Common myeloid progenitor, CD34-positive (primary cell): ENCODE measurements at regions not wholly inside any gene's neighbourhood (a gene's known extent, or its start where the extent isn't known, plus 50 kb on each side); places are given as distances from the start of the nearest gene placed in this dataset.

Experiments
- CTCF ChIA-PET: fragments of 350-600 bp; sonication (Branson Sonifier 250); formaldehyde crosslinking; loops from one replicate; lab custom pipeline; 2021; ENCODE audit warnings: antibody characterized with exemption; lab: Charles Lee
- POLR2A ChIA-PET: fragments of 350-600 bp; sonication (Branson Sonifier 250); formaldehyde crosslinking; loops from one replicate; lab custom pipeline; 2021; ENCODE audit warnings: antibody characterized with exemption; lab: Charles Lee
- DNase-seq, 3 donors: peaks; one replicate each; pipeline versions ENCODE4 v3.0.0 to v3.0.0-alpha.2; 2013
- H3K27ac ChIP-seq, 2 experiments: 1 replicate in 1 of 2; 2 replicates in 1 of 2; pipeline ENCODE4 v1.7.0; 2013; ENCODE audit warnings: inconsistent platforms in 2 of 2, low read length in 2 of 2, mild to moderate bottlenecking in 2 of 2, low read depth in 1 of 2, moderate library complexity in 1 of 2; ENCODE audit not compliant: severe bottlenecking in 2 of 2, insufficient read depth in 1 of 2, poor library complexity in 1 of 2
- H3K27me3 ChIP-seq, 5 experiments: replicated peaks in 2 of 5; 1 replicate in 3 of 5; 2 replicates in 2 of 5; pipeline versions ENCODE4 v1.6.1 to v1.7.0; 2013; ENCODE audit warnings: low read length in 4 of 5, mild to moderate bottlenecking in 2 of 5, moderate library complexity in 2 of 5, inconsistent platforms in 1 of 5; ENCODE audit not compliant: insufficient read depth in 5 of 5, control insufficient read depth in 4 of 5
- H3K36me3 ChIP-seq, 4 experiments: 1 replicate in 2 of 4; 2 replicates in 2 of 4; pipeline versions ENCODE4 v1.6.1 to v1.7.0; 2013; ENCODE audit warnings: low read length in 3 of 4, control low read depth in 1 of 4, mild to moderate bottlenecking in 1 of 4; ENCODE audit not compliant: control insufficient read depth in 4 of 4, insufficient read depth in 4 of 4
- H3K4me1 ChIP-seq, 4 experiments: 1 replicate in 3 of 4; 2 replicates in 1 of 4; pipeline versions ENCODE4 v1.6.1 to v1.7.1; 2013; ENCODE audit warnings: low read length in 3 of 4, mild to moderate bottlenecking in 3 of 4, control low read depth in 1 of 4, inconsistent platforms in 1 of 4, moderate library complexity in 1 of 4; ENCODE audit not compliant: control insufficient read depth in 4 of 4, insufficient read depth in 4 of 4; ENCODE audit errors: control extremely low read depth in 1 of 4
- H3K4me3 ChIP-seq, 7 experiments: 1 replicate in 4 of 7; 2 replicates in 3 of 7; pipeline versions ENCODE4 v1.5.1 to v1.7.0; 2013; ENCODE audit warnings: mild to moderate bottlenecking in 7 of 7, low read length in 6 of 7, moderate library complexity in 6 of 7, inconsistent platforms in 2 of 7, low read depth in 2 of 7, control low read depth in 1 of 7; ENCODE audit not compliant: insufficient read depth in 4 of 7, control insufficient read depth in 1 of 7; ENCODE audit errors: extremely low read depth in 1 of 7
- H3K9me3 ChIP-seq, 5 experiments: 1 replicate in 4 of 5; 2 replicates in 1 of 5; pipeline versions ENCODE4 v1.6.1 to v1.7.1; 2013; ENCODE audit warnings: low read length in 4 of 5, mild to moderate bottlenecking in 2 of 5, inconsistent platforms in 1 of 5, low read depth in 1 of 5, moderate library complexity in 1 of 5; ENCODE audit not compliant: control insufficient read depth in 4 of 5, insufficient read depth in 2 of 5; ENCODE audit errors: control extremely low read depth in 1 of 5
- WGBS: methylation state at CpG from one replicate; pipeline ENCODE4 v1.1.5; 2013; ENCODE audit not compliant: insufficient coverage; 5-methylcytosine and 5-hydroxymethylcytosine counted together

DNA sequence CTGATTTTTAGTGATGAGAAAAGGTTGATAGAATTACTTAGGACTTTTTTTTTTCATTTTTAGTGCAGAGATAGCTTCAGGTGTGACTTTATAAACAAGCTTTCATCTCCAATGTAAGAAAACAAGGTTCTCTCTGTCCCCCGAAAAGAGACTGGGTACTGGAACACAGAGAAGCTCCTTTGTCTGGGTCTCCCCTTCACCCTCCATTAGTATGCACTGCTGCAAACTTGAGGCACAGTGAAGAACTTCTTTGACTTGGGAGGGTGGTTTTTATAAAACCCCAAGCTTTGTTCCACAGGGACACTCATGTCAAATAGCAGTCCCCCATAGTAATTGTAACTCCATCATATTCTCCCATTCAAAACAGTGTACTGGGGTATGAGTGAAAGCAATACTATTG is 93.5 kb upstream of the SOX2 start:
- POLR2A ChIA-PET: no interaction called here
- 80% methylated on average over 1 of the region's 1 CpG for WGBS
- Histone ChIP-seq H3K9me3 (no peaks in the 10 kb centered on the region), H3K4me1 (peaks cover 0 to 14% (median 0%) of the 10 kb centered on the region in 4 experiments), H3K27ac (no peak overlapping the region), H3K4me3 (no peak overlapping the region), H3K36me3 (no peaks in the 10 kb centered on the region), H3K27me3 (no peaks in the 10 kb centered on the region)
- no peak for DNase-seq
- CTCF ChIA-PET: no interaction called here

DNA sequence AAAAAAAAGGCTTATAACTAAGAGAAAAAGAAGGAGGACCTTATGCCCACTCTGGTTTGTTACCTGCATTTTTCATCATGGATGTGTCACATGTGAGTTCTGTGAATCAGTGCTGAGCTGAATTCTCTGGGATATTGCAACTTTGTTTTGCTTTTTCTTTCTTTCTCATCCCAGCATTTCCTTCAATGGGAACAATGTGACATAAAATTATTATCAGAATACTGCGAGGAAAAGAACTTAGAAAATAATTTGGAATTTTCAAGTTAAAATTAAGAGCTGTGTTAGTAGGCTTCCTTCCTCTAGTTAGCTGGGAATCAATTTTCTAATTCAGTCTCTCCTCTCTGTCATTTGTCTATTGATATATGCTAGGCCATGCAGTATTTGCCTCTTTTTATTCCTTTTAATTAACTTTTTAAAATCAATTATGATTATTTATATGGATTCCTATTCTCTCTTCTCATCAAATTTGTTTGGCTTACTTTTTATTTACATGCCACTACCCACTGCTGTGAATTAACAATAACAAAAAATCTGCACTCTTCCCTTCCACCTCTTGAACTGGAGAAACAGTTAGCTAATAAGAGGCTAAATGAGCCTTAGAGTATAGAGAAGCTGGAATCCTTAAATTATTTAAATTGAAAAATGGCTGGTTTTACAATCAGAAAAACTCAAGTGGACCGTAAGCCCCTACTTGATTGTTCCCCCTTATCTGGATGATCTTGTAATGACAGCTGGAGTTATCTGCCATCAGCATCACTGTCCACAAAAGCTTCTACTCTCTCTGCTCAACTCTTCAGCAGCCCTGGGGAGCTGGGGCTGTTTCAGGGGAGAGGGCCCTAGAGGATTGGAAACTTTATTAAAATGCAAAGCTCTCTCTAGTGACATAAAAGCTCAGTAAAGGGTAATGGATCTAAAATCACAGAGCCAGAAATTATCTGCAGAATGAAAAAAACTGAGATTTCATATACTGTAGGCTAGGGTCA is 95.3 kb upstream of the SOX2 start:
- no peaks in the 10 kb centered on the region for H3K9me3 ChIP-seq
- POLR2A ChIA-PET: no interaction called here
- WGBS: no CpG with 5 or more reads among the region's 2 CpGs
- no peak overlapping the region for H3K4me3 ChIP-seq
- H3K36me3 ChIP-seq: no peaks in the 10 kb centered on the region
- H3K27ac ChIP-seq: no peak overlapping the region
- no peak for DNase-seq
- H3K4me1 ChIP-seq: peaks cover 0 to 6% (median 0%) of the 10 kb centered on the region in 4 experiments
- CTCF ChIA-PET: no interaction called here
- H3K27me3 ChIP-seq: no peaks in the 10 kb centered on the region

DNA sequence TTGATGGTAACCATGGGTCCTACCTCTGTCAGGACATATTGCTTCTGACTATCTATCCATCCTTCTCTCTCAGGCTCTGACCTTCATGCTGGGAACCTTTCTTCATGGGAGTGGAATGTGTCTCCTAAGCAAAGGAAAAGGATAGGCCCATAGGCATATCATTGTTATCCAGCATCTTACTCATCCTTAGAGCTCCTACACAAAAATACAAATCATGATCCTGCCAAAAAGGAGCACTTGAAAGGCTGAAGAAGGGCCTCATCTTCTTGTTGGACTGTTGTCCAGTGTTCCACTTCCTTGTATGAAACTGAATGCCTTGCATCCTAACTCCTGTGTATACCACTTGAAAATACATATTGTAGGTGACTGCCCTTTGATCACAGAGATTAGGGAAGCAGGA is 96.1 kb upstream of the SOX2 start:
- H3K36me3 ChIP-seq: no peaks in the 10 kb centered on the region
- H3K27ac ChIP-seq: no peak overlapping the region
- no peaks in the 10 kb centered on the region for H3K9me3 ChIP-seq
- CTCF ChIA-PET: no interaction called here
- no peaks in the 10 kb centered on the region for H3K27me3 ChIP-seq
- H3K4me3 ChIP-seq: no peak overlapping the region
- H3K4me1 ChIP-seq: peaks cover 0 to 6% (median 0%) of the 10 kb centered on the region in 4 experiments
- DNase-seq: no peak
- POLR2A ChIA-PET: no interaction called here

DNA sequence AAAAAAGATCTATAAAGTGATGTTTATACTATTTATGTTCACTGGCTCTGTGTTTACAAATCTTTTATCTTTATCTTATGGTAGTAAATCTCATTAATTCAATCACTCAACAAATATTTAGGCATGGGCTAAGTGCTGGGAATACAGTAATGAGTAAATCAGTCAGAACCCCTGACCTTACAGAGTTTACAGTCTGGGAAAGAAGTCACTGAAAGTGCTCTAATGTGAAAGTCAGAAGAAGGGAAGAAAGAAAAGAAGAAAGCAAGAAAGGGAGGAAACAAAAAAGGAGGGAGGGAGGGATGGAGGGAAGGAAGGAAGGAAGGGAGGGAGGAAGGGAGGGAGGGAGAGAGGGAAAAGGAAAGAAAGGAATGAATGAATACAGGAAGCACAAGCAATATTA is 96.8 kb upstream of the SOX2 start:
- H3K27me3 ChIP-seq: no peaks in the 10 kb centered on the region
- no peaks in the 10 kb centered on the region for H3K36me3 ChIP-seq
- no peak overlapping the region for H3K27ac ChIP-seq
- peaks cover 0 to 6% (median 0%) of the 10 kb centered on the region in 4 experiments for H3K4me1 ChIP-seq
- no peak for DNase-seq
- ChIA-PET POLR2A (no interaction called here), CTCF (no interaction called here)
- no peaks in the 10 kb centered on the region for H3K9me3 ChIP-seq
- no peak overlapping the region for H3K4me3 ChIP-seq

DNA sequence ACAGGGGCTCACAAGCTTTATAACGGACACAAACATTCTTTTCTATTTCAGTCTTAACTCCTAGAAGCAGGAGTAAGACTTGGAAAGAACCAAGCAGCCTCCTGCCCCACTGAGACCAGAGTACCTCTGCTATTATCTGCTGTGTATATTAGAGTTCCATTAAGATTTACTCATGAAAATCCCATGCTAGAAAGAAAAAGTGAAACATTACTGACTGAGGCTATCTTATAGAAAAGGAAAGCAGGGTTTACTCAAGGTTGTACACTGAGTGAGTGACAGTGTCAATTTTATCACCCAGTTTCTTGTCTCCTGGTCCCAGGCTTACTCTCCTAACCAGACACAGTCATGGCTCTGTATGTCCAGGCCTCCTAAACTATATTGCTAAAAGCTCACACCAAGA is 97.9 kb upstream of the SOX2 start:
- H3K27me3 ChIP-seq: no peaks in the 10 kb centered on the region
- no peak for DNase-seq
- POLR2A ChIA-PET: interaction anchor here (0.6 kb wide), 1 partner anchor 1044 kb away, joined by 3 read pairs; no protein-coding TSS in a partner anchor
- no CpG with 5 or more reads among the region's 1 CpG for WGBS
- H3K4me1 ChIP-seq: peaks cover 0 to 12% (median 0%) of the 10 kb centered on the region in 4 experiments
- H3K36me3 ChIP-seq: no peaks in the 10 kb centered on the region
- H3K27ac ChIP-seq: no peak overlapping the region
- no peak overlapping the region for H3K4me3 ChIP-seq
- CTCF ChIA-PET: interaction anchor here (0.7 kb wide), 1 partner anchor 12 kb away, joined by 3 read pairs; no protein-coding TSS in a partner anchor
- H3K9me3 ChIP-seq: no peaks in the 10 kb centered on the region

DNA sequence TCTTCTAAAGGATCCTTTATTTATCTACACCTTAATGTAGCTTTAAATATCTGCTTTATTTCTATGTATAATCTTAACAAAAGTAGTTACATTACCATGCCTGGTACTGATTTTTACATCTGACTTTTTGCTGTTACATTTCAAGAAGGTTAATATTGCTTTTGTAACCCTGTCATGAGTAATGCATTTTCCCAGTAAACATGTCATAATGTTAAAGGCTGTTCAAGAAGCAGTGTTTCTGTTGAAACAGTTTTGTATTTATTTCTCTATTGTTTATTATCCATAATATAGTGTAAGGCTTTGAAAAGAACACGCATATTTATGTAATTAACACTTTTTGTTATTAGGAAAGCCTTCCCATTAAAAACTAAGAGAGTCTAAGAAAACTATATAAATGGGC is 98.5 kb upstream of the SOX2 start:
- CTCF ChIA-PET: no interaction called here
- DNase-seq: no peak
- no CpG with 5 or more reads among the region's 1 CpG for WGBS

DNA sequence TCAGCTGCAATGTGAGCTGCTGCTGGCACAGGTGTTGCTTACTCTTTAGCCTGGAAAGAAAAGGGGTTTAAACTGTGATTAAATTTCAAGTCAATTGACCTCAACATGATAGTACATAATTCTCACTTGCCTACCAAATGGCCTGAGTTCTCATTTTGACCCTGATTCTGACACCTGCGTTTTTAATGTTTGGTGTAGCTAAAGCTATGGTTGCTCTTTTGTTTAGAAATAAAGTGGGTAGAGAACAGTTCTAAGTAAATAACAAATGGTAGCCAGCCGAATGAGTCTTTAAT is 100.8 kb upstream of the SOX2 start:
- Histone ChIP-seq H3K27me3 (no peaks in the 10 kb centered on the region), H3K27ac (no peak overlapping the region), H3K36me3 (no peaks in the 10 kb centered on the region), H3K9me3 (no peaks in the 10 kb centered on the region), H3K4me1 (peaks cover 0 to 6% (median 0%) of the 10 kb centered on the region in 4 experiments), H3K4me3 (no peak overlapping the region)
- ChIA-PET CTCF (no interaction called here), POLR2A (no interaction called here)
- WGBS: 83% methylated on average over 1 of the region's 2 CpGs
- DNase-seq: no peak

More for the DNA sequence above, 98.5 kb upstream of the SOX2 start:
- Histone ChIP-seq H3K36me3 (no peaks in the 10 kb centered on the region), H3K9me3 (no peaks in the 10 kb centered on the region), H3K4me1 (peaks cover 0 to 12% (median 0%) of the 10 kb centered on the region in 4 experiments), H3K27ac (no peak overlapping the region), H3K4me3 (no peak overlapping the region), H3K27me3 (no peaks in the 10 kb centered on the region)
- POLR2A ChIA-PET: interaction anchor here (0.6 kb wide), 1 partner anchor 1045 kb away, joined by 3 read pairs; no protein-coding TSS in a partner anchor
